ENCODE measurements at regions not wholly inside any gene's neighbourhood (a gene's known extent, or its start where the extent isn't known, plus 50 kb on each side); places are given as distances from the start of the nearest gene placed in this dataset.

DNA sequence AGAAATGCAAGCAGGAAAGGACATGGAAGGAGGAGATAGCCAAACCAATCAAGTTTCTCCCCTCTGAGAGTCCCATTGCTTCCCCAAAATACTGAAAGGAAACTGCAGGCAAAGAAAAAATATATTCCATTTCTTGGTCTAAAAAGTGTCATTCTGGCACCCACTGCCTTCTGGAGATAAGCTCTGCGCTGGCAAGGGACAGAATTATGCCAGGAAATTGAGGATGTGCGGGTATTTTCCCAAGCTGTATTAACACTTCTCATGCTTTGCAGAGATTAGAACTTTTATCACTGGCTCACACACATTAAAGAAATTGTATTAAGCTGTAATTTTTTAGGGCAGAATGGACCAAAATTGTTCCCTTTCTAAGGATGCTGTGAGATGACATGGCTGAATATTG is 381.2 kb upstream of the DUSP10 start:
- DNase-seq (ENCODE audit: low read depth): no peak
- TF ChIP-seq, protein P1, sequence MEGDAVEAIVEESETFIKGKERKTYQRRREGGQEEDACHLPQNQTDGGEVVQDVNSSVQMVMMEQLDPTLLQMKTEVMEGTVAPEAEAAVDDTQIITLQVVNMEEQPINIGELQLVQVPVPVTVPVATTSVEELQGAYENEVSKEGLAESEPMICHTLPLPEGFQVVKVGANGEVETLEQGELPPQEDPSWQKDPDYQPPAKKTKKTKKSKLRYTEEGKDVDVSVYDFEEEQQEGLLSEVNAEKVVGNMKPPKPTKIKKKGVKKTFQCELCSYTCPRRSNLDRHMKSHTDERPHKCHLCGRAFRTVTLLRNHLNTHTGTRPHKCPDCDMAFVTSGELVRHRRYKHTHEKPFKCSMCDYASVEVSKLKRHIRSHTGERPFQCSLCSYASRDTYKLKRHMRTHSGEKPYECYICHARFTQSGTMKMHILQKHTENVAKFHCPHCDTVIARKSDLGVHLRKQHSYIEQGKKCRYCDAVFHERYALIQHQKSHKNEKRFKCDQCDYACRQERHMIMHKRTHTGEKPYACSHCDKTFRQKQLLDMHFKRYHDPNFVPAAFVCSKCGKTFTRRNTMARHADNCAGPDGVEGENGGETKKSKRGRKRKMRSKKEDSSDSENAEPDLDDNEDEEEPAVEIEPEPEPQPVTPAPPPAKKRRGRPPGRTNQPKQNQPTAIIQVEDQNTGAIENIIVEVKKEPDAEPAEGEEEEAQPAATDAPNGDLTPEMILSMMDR (conservative IDR thresholded peaks at IDR 0.05; ENCODE audit: control insufficient read depth, insufficient read depth, low read depth, low read length): no peak
- H3K4me3 ChIP-seq (ENCODE audit: control insufficient read depth, low read depth, low read length): no peak overlapping the region

DNA sequence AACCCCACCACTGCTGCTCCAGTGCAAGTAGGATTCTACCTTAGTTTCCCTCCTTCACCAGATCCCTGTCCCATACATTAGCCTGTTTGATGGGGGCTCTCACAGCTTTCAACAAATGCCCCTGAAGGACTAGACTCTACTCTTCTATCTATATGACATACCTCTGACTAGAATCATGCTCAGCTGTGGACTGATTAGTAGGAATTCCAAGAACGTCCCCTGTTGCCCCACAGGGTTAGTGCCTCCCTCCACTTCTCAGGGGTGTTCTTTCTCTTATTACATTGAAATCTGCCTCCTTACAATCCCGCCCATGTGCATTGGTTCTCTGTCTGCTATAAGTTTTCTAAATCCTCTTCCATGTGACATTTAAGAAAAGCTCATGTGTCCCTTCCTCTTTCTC is 375.9 kb upstream of the DUSP10 start:
- no peak overlapping the region for H3K4me3 ChIP-seq (ENCODE audit: control insufficient read depth, low read depth, low read length)
- TF ChIP-seq, protein P1 (conservative IDR thresholded peaks at IDR 0.05; ENCODE audit: control insufficient read depth, insufficient read depth, low read depth, low read length): no peak
- DNase-seq (ENCODE audit: low read depth): no peak

DNA sequence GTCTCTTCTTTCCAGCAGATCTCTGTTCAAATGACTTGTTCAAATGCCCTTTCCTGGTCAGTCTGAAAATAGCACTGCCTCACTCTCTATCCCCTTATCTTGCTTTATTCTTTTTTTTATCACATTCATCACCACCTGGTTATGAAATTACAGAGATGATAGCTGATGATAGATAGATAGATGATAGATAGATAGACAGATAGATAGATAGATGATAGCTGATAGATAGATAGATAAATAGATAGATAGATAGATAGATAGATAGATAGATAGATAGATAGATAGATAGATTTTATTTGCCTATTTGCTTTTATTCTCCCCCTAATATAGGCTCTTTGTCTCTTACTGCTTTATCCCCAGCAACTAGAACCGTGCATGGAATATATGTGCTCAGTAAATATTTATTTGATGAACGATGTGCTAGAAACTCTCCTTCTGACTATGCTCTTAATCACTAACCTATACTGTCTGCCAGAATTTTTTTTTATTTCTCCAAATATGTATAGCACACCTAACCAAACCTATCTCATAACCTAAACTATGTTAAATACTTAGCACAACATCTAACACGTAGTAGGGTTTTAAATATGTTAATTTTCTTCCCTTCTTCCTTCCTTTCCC is 372.8 kb upstream of the DUSP10 start:
- TF ChIP-seq, protein P1 (conservative IDR thresholded peaks at IDR 0.05; ENCODE audit: control insufficient read depth, insufficient read depth, low read depth, low read length): no peak
- DNase-seq (ENCODE audit: low read depth): no peak
- no peak overlapping the region for H3K4me3 ChIP-seq (ENCODE audit: control insufficient read depth, low read depth, low read length)

DNA sequence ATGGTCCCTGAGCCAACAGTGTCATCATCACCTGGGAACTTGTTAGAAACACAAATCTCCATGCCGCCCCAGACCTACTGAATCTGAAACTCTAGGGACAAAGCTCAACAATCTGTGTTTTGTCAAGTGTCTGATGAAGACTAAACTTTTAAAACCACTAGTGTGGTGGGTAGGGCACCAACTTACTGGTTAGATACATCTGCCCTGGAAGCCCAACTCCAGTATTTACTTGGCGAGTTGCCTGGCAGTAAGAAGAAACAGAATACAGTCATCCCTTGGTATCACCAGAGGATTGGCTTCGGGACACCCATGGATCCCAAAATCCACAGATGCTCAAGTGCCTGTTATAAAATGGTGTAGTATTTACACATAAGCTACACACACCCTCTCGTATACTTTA is 367.9 kb upstream of the DUSP10 start:
- TF ChIP-seq, protein P1 (conservative IDR thresholded peaks at IDR 0.05; ENCODE audit: control insufficient read depth, insufficient read depth, low read depth, low read length): no peak
- DNase-seq (ENCODE audit: low read depth): peak; percentile 16
- no peak overlapping the region for H3K4me3 ChIP-seq (ENCODE audit: control insufficient read depth, low read depth, low read length)

DNA sequence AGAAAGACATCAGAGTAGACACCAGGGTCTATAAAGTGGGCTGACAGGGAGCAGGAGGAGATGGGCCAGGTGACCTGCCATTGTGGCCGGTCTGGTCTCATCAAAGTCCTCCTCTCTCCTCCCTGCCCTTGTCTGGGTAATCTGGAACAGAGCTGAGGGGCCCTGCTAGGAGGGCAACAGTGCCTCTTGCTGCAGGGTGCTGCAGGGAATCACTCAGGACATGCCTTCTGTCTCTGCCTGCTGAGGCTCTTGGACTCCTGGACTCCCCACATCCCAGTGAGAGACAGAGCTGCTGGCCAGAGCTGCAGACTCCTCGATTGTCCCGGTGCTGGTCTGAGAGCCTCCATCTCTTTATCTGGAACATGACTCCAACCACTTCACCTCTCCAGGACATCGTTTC is 366.1 kb upstream of the DUSP10 start:
- H3K4me3 ChIP-seq (ENCODE audit: control insufficient read depth, low read depth, low read length): no peak overlapping the region
- TF ChIP-seq, protein P1 (conservative IDR thresholded peaks at IDR 0.05; ENCODE audit: control insufficient read depth, insufficient read depth, low read depth, low read length): no peak
- DNase-seq (ENCODE audit: low read depth): no peak

DNA sequence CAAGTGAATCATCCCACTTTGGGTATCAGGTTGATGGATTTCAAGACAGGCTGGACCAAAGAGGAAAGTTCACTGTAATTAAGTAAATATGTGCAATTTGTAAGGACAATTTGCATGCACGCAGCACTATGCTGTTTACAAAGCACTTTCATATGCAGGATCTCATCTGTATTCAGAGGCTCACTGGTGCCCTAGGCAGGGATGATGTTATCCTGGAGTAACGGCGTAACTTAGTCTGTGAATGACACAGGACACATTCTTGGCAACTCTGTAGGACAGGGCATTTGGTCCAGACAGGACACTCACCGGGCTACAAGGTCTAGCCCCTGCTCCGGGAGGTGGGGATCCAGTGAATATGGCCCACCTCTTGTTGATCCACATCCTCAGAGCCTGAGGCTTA is 365.4 kb upstream of the DUSP10 start:
- no peak for DNase-seq (ENCODE audit: low read depth)
- TF ChIP-seq, protein P1 (conservative IDR thresholded peaks at IDR 0.05; ENCODE audit: control insufficient read depth, insufficient read depth, low read depth, low read length): no peak
- H3K4me3 ChIP-seq (ENCODE audit: control insufficient read depth, low read depth, low read length): no peak overlapping the region

DNA sequence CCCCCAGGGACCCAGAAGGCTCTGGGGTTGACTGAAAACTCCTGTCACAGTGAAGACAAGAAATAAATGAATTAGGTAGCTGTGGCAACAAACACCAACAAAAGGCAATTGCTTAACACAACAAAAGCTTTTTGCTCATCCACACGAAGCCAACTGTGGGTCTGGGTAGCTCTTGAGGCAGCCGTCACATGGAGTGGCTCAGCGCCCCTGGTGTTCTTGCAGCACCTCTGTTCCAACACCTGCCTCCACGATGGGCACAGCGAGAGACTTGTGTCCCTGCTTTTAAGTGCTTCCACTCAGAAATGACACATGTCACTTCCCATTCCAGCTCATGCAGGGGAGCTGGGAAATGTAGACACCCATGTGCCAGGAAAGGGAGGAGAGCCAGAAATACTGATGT is 364.5 kb upstream of the DUSP10 start:
- H3K4me3 ChIP-seq (ENCODE audit: control insufficient read depth, low read depth, low read length): no peak overlapping the region
- TF ChIP-seq, protein P1 (conservative IDR thresholded peaks at IDR 0.05; ENCODE audit: control insufficient read depth, insufficient read depth, low read depth, low read length): no peak
- DNase-seq (ENCODE audit: low read depth): no peak

All from fibroblast of mammary gland (primary cell).